AG20443 (cell line): ENCODE measurements at regions not wholly inside any gene's neighbourhood (a gene's known extent, or its start where the extent isn't known, plus 50 kb on each side); places are given as distances from the start of the nearest gene placed in this dataset.
"Not testable (repeated sequence)": the region's sequence is repeated elsewhere in the genome, so short reads cannot be mapped to it uniquely, and the experiment has no call there.

Experiments used
- DNase-seq: peaks from one replicate; pipeline ENCODE4 v3.0.0; 2012; ENCODE audit warnings: low spot score, mixed read lengths

DNA sequence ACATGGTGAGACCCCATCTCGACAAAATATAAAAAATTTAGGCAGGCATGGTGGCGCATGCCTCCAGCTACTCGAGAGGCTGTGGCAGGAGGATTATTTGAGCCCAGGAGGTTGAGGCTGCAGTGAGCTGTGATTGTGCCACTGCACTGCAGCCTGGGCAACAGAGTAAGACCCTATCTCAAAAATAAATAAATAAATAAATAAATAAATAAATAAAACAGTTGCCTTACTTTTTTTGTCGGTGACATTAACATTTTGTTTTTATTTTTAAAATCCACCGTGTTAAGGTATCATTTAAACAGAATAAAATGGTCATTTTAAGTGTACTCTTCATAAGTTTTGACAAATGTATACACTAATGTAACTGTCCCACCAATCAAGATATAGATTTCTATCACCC is 57.0 kb downstream of the RASL11A start:
- no peak for DNase-seq

DNA sequence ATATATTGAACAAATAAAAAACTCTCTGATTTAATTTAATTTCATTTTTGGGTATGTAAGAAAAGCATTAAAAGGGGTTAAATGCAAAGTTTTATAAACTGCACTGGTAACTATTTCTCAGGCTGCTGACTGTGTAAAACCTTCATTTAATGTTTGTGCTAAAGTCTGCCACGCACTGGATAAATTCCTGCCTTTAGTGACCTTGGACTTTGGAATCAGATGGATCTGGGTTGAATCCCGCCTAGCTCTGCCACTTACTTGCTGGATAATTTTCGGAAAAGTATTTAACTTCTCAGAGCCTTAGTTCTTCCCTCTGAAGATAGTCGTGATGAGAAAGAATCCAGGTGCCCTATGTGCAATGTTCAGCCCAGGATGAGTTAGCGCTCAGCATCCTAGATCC is 58.6 kb downstream of the RASL11A start:
- no peak for DNase-seq

GRCh38 chr13:27334774-27335435 is 64.3 kb downstream of the RASL11A start:
- DNase-seq, result no peak

- DNase-seq, result no peak
Observed at GRCh38 chr13:27336014-27336673, 65.5 kb downstream of the RASL11A start.

DNA sequence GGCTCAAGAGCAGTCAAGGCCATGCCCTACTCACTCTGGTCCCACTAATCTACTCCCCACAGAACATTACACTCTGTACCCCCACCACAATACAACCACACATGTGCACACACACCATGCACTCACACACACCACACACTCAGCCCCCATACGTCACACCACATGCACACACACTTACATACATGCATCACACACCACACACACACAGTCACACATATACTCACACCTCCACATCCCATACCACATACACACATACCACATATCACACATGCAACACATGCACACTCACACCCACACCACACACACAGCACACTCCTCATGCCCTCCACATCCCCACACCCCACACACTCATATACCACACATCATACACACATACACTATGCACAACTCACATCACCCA is 67.6 kb downstream of the RASL11A start:
- DNase-seq, result no peak

DNA sequence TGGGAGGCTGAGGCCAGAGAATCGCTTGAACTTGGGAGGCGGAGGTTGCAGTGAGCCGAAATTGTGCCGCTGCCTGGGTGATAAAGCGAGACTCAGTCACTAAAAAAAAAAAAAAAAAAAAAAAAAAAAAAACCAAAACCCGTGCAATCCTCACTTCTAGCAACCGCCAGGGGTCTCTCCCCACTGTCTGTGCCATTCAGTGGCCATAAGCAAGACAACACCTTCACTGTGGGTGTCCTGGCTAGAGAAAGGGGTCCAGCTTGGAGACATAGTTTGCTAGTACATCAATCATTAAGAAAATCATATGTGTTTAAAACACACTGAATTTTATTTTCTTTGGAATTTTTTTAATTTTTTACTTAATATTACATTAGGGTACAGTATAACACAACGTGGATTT is 68.2 kb downstream of the RASL11A start:
- DNase-seq, result no peak

DNA sequence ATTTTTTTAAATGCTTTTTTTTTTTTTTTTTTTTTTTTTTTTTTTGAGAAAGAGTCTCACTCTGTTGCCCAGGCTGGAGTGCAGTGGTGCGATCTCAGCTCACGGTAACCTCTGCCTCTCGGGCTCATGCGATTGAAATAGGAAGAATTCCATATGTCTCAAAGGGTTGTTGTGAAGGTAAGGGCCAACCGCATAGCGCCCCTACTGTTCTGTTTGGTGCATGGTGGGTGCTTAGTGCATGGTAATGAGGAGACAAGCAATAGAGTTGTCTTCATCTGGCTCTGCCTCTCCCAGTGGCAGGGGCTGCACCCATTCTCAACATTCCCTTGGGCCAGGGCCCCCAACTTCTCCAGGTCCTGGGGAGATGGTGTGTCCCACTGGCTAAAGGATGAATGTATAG is 68.7 kb downstream of the RASL11A start:
- DNase-seq, result peak; percentile 51

DNA sequence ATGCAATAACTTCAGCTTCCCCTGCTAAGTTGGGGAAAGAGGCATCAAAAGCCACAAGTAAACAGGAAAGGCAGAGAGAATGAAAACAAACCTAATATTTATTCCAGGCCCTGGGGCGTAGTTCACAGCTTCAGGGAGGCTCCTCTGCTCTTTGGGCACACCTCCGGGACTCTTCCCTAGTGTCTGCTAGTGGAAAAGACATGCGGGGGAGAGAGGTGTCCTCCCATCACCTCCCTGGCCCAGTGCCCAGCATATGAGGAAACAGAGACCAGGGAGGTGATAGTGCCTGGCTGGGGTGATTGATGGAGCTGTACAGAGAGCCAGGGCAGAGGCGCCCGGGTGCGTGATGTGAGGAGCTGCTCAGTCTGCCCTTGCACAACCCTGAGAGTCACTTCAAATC is 71.0 kb downstream of the RASL11A start:
- no peak for DNase-seq

DNA sequence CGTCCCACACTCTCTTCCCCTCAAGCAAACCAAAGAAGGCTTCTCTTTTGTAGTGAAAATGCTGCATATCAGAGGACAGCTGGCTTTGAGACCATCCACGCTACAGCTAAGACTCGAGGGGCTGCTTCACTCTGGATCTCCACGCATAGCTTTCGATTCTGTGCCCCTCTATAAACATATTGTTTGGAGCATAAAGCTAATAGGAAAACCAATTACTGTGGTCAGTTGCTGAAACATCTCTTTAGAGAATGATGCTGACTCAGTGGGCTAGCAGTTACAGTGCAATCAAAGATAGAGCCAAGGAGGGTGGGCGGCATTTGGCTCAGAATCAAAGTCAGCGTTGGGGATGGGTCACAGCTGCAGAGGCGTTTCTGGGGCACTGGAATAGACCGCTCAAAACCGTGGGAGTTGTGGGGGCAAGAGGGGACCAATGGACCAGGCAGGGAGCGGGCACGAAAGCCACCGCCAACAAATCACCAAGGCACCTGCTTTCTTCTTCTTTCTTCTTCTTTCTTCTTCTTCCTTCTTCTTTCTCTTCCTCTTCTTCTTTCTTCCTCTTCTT is 76.7 kb downstream of the RASL11A start:
- DNase-seq, result no peak

GRCh38 chr13:27348461-27348860 is 76.0 kb upstream of the GTF3A start:
- no peak for DNase-seq

DNA sequence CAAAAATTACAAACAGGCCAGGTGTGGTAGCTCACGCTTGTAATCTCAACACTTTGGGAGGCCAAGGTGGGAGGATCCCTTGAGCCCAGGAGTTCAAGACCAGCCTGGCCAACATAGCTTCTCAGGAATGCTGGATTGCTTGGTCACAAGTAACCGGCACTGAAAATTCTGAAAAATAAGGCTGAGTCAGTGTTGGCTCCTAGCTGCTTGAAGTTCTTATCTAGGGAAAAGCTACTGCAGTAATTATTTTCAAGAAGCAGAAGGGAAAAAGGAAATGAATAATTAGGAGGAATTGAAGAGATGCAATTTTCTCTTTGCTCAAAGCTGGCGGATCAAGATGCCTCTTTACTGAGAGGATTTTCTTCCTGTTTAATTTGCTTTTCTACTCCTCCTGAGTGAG is 75.0 kb upstream of the GTF3A start:
- peak; percentile 41 for DNase-seq

DNA sequence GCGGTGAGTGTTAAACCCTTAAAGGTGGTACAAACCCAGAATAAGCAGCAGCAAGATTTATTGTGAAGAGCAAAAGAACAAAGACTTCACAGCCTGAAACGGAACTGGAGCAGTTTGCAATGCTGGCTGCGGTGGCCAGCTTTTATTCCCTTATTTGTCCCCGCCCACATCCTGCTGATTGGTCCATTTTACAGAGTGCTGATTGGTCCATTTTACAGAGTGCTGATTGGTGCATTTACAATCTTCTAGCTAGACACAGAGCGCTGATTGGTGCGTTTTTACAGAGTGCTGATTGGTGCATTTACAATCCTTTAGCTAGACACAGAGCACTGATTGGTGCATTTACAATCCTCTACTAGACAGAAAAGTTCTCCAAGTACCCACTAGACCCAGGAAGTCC is 73.6 kb upstream of the GTF3A start:
- DNase-seq, result not testable (repeated sequence)

DNA sequence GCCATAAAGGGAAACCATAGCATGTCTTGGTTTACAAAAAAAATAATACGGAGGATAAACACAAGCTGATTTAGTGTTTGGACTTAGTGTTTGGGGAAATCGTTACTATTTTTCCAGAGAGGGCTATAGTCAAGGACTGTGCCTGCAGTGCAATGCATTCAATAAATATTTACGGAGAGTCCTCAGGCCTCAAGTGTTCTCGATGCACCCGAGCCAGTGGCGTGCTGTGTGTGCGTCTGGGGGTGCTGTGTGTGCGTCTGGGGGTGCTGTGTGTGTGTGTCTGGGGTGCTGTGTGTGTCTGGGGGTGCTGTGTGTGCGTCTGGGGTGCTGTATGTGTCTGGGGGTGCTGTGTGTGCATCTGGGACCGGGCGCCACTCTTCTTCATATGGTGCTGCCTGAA is 71.7 kb upstream of the GTF3A start:
- DNase-seq, result no peak

DNA sequence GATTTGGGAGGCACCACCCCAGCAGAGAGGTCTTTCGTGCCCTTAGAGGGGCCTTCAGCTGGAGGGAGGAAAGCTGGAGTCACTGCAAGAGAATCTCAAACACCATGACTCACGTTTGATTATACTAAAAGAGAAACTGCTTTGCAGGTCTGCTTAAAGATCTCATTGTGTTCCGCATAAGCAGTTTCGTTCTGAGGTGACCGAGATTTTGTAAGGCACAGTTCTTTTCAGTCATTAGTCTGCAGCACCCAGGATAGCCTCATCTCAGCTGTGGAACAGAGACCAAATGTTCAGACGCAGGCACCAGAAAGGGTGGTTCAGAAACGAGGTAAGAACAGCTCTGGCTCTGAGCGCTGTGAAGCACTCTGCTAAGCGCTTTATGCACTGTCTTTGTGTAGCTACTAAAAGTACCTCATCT is 71.2 kb upstream of the GTF3A start:
- DNase-seq, result peak; percentile 40

- no peak for DNase-seq
Observed at GRCh38 chr13:27353708-27354107, 70.7 kb upstream of the GTF3A start.

DNA sequence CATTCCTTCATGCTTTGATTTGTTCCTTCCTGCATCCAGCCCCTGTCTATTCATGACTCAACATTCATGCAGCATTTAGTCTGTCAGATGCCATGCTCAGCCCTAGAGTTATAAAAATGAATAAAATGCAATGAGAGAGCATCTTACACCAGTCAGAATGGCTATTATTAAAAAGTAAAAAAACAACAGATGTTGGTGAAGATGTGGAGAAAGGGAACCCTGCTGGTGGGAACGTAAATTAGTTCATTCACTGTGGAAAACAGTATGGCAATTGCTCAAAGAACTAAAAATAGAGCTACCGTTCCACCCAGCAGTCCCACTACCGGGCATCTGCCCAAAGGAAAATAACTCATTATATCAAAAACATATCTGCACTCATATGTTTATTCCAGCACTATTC is 70.0 kb upstream of the GTF3A start:
- peak; percentile 42 for DNase-seq

- no peak for DNase-seq
Observed at GRCh38 chr13:27355894-27356293, 68.5 kb upstream of the GTF3A start.

DNA sequence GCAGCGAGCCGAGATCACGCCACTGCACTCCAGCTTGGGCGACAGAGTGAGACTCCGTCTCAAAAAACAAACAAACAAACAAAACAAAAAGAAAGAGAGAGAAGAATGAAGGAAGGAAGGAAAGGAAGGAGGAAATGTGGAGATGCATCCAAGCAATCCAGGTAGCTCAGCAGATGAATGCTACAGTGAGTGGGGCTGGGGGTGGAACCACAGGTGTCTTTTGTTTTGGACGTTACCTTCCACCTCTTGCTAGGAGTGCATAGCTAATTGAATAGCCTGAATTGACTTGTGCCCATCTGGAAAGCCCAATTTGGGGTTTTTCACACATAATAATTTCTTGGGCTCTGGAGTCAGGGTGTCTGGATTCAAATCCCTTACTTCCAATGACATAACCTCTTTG is 66.0 kb upstream of the GTF3A start:
- DNase-seq, result no peak

DNA sequence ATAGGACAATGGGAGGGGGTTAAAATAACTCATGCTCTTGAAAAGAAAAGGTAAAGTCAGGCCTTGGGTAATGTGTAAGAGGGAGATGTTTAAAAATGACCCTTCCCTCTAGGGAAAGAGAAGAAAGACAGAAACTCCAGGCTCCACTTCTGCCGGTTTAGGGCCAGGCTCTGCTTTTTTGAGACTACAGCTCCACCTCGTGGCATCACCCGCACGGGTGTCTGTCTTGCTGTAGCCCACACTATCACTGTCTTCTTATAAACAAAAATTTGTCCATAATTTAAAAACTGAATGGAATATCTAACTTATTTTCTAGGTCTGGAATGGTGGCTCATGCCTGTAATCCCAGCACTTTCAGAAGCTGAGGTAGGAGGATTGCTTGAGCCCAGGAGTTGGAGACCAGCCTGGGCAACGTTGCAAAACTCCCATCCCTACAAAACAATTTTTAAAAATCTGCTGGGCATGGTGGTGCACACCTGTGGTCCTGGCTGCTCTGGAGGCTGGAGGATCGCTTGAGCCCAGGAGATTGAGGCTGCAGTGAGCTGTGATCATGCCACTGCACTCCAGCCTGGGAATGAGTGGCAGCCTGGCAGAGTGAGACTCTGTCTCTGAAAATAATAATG is 65.1 kb upstream of the GTF3A start:
- peak; percentile 88 for DNase-seq

GRCh38 chr13:27360562-27360961 is 63.9 kb upstream of the GTF3A start:
- DNase-seq, result no peak

DNA sequence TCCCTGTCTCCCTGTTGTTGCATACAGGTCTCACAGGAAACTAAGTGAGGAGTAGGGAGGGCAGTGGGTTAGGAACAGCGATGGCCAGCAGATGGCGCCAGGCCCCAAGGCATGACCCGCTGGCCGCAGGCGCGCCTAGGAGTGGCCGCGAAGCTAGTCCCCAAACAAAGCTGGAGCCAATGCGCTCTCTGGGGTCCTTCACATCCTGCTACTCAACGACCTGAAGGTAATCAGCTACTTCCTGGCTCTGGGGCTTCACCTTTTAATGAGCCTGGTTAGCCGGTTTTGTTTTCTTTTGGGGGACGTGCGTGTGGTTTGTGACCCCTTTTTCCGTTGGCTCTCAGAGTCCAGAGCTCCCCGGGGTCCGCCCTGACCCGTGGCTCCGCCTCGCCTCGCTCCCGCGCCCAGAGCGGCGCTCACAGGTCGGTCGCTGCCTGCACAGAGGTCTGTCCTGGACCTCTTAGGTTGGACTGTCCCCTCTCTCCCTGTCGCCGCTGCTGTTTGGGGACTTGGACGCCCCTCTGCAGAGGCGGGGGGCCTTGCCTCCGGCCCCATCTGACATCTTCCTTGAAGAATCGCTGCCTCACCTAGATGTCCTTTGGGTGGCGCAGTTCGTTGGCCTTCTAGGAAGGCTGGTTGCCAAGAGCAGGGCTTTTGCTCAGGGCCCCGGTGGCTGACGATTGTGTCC is 62.2 kb upstream of the GTF3A start:
- peak; percentile 94 for DNase-seq

- DNase-seq, result not testable (repeated sequence)
Observed at GRCh38 chr13:27363637-27364036, 60.8 kb upstream of the GTF3A start.

DNA sequence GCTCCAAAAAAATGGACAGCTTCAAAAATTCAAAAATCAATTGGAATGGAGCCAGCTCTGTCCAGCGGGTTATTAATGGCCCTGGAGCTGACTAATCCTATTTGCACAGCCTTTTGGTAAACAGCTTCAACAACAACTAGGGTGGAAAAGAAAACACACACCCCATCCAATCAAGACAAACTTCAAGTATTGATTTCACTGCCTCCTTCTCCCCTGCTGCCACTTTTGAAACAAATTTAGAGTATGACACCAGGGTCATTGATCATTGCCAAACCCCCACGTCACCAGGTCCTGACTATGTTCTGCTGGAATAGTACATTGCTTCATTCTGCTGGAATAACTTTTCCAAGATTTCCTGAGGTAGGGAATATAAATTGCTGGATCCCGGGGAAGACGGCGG is 56.8 kb upstream of the GTF3A start:
- DNase-seq, result no peak
